BJ (cell line): ENCODE measurements at regions not wholly inside any gene's neighbourhood (a gene's known extent, or its start where the extent isn't known, plus 50 kb on each side); places are given as distances from the start of the nearest gene placed in this dataset.

Experiments used
- CTCF ChIA-PET: fragments of 350-600 bp; formaldehyde crosslinking; extraction: SDS; loops from one replicate; lab custom pipeline; 2021; ENCODE audit warnings: antibody characterized with exemption, inconsistent platforms; lab: Yijun Ruan, JAX
- POLR2A ChIA-PET: fragments of 300-600 bp; sonication (Branson Sonifier 250); formaldehyde crosslinking; extraction: SDS; loops from one replicate; lab custom pipeline; 2021; ENCODE audit warnings: antibody characterized with exemption; lab: Charles Lee
- DNase-seq: peaks from one replicate; pipeline ENCODE4 v3.0.0-alpha.2; 2011; ENCODE audit warnings: low read depth
- H3K27me3 ChIP-seq: 2 replicates; pipeline ENCODE4 v1.6.0; 2011; ENCODE audit warnings: low read length; ENCODE audit not compliant: control insufficient read depth, insufficient read depth
- H3K36me3 ChIP-seq: 2 replicates; pipeline ENCODE4 v1.5.1; 2011; ENCODE audit warnings: low read length; ENCODE audit not compliant: control insufficient read depth, insufficient read depth
- H3K4me3 ChIP-seq: 2 replicates; pipeline ENCODE4 v1.5.1; 2011; ENCODE audit warnings: low read depth, mild to moderate bottlenecking, control low read depth, low read length
- CTCF ChIP-seq: IDR thresholded peaks from 2 replicates; pipeline ENCODE4 v1.5.1; 2011; ENCODE audit warnings: low read depth, mild to moderate bottlenecking, control low read depth, inconsistent platforms, low read length, moderate library complexity; ENCODE audit not compliant: insufficient read depth

- CTCF ChIA-PET = no interaction called here
Observed at GRCh38 chr1:216809649-216810048, 86.4 kb upstream of the ESRRG start.

GRCh38 chr1:216807696-216808095 is 84.5 kb upstream of the ESRRG start:
- no peak for TF ChIP-seq CTCF
- POLR2A ChIA-PET = no interaction called here
- CTCF ChIA-PET = no interaction called here
- Histone ChIP-seq H3K27me3 (no peaks in the 10 kb centered on the region), H3K36me3 (no peaks in the 10 kb centered on the region), H3K4me3 (no peak overlapping the region)
- DNase-seq = no peak

More at GRCh38 chr1:216809649-216810048, 86.4 kb upstream of the ESRRG start:
- no peaks in the 10 kb centered on the region for H3K27me3 ChIP-seq
- no peak for DNase-seq
- no peak overlapping the region for H3K4me3 ChIP-seq
- POLR2A ChIA-PET = no interaction called here
- no peak for TF ChIP-seq CTCF
- H3K36me3 ChIP-seq = no peaks in the 10 kb centered on the region

- H3K36me3 ChIP-seq = no peaks in the 10 kb centered on the region
- POLR2A ChIA-PET = no interaction called here
- no peak for TF ChIP-seq CTCF
- H3K4me3 ChIP-seq = no peak overlapping the region
- DNase-seq = no peak
- H3K27me3 ChIP-seq = no peaks in the 10 kb centered on the region
- CTCF ChIA-PET = no interaction called here
Observed at GRCh38 chr1:216805953-216806352, 82.7 kb upstream of the ESRRG start.

- no peak for DNase-seq
- H3K36me3 ChIP-seq = no peaks in the 10 kb centered on the region
- TF ChIP-seq CTCF = no peak
- no peak overlapping the region for H3K4me3 ChIP-seq
- POLR2A ChIA-PET = no interaction called here
- H3K27me3 ChIP-seq = no peaks in the 10 kb centered on the region
- CTCF ChIA-PET = no interaction called here
Observed at GRCh38 chr1:216805233-216805632, 82.0 kb upstream of the ESRRG start.

GRCh38 chr1:216804111-216804510 is 80.9 kb upstream of the ESRRG start:
- ChIA-PET POLR2A (no interaction called here), CTCF (no interaction called here)
- Histone ChIP-seq H3K36me3 (no peaks in the 10 kb centered on the region), H3K27me3 (no peaks in the 10 kb centered on the region), H3K4me3 (no peak overlapping the region)
- TF ChIP-seq CTCF = no peak
- DNase-seq = no peak
